H9 (cell line): ENCODE measurements at regions not wholly inside any gene's neighbourhood (a gene's known extent, or its start where the extent isn't known, plus 50 kb on each side); places are given as distances from the start of the nearest gene placed in this dataset.

Source experiments
- DNase-seq: peaks from one replicate; pipeline ENCODE4 v3.0.0-alpha.2; 2017
- H2AFZ ChIP-seq: one replicate; pipeline ENCODE4 v1.6.1; 2013; ENCODE audit warnings: mild to moderate bottlenecking, low read length, control low read depth, moderate library complexity
- H2AK5ac ChIP-seq: 2 replicates; pipeline ENCODE4 v1.6.1; 2013; ENCODE audit warnings: low read length, control low read depth, mixed read lengths; ENCODE audit not compliant: insufficient read length
- H2BK120ac ChIP-seq: one replicate; pipeline ENCODE4 v1.6.1; 2013; ENCODE audit warnings: low read depth, mild to moderate bottlenecking, low read length, control low read depth, inconsistent platforms; ENCODE audit not compliant: poor library complexity, severe bottlenecking
- H2BK12ac ChIP-seq: 2 replicates; pipeline ENCODE4 v1.6.1; 2013; ENCODE audit warnings: low read length, control low read depth, mixed read lengths, low read depth; ENCODE audit not compliant: insufficient read length
- H2BK15ac ChIP-seq: 2 replicates; pipeline ENCODE4 v1.6.1; 2013; ENCODE audit warnings: low read depth, low read length, control low read depth
- H2BK20ac ChIP-seq: one replicate; pipeline ENCODE4 v1.6.1; 2013; ENCODE audit warnings: low read depth, mild to moderate bottlenecking, low read length, control low read depth, inconsistent platforms; ENCODE audit not compliant: poor library complexity, severe bottlenecking
- H2BK5ac ChIP-seq: 2 replicates; pipeline ENCODE4 v1.6.1; 2013; ENCODE audit warnings: low read length, control low read depth, mixed read lengths; ENCODE audit not compliant: insufficient read length
- H3K14ac ChIP-seq: 2 replicates; pipeline ENCODE4 v1.6.1; 2013; ENCODE audit warnings: low read length, control low read depth; ENCODE audit not compliant: insufficient read depth
- H3K18ac ChIP-seq: 2 replicates; pipeline ENCODE4 v1.6.1; 2013; ENCODE audit warnings: low read depth, mild to moderate bottlenecking, mixed read lengths, low read length, control low read depth; ENCODE audit not compliant: insufficient read length
- H3K23ac ChIP-seq: 2 replicates; pipeline ENCODE4 v1.6.1; 2013; ENCODE audit warnings: low read length, control low read depth, mixed read lengths, low read depth; ENCODE audit not compliant: insufficient read length
- H3K23me2 ChIP-seq: 2 replicates; pipeline ENCODE4 v1.6.1; 2013; ENCODE audit warnings: low read depth, mild to moderate bottlenecking, mixed read lengths, low read length, control low read depth; ENCODE audit not compliant: insufficient read length, poor library complexity, severe bottlenecking
- H3K27ac ChIP-seq: 2 replicates; pipeline ENCODE4 v1.5.1; 2013; ENCODE audit warnings: low read length, control low read depth, mixed read lengths, low read depth; ENCODE audit not compliant: insufficient read length
- H3K27me3 ChIP-seq: 2 replicates; pipeline ENCODE4 v1.6.1; 2013; ENCODE audit warnings: low read length, control low read depth, inconsistent platforms; ENCODE audit not compliant: insufficient read depth
- H3K4ac ChIP-seq: 2 replicates; pipeline ENCODE4 v1.6.1; 2013; ENCODE audit warnings: low read depth, mild to moderate bottlenecking, control low read depth, inconsistent platforms, low read length, moderate library complexity
- H3K4me1 ChIP-seq: 2 replicates; pipeline ENCODE4 v1.6.1; 2013; ENCODE audit warnings: low read length, control low read depth, inconsistent platforms; ENCODE audit not compliant: insufficient read depth
- H3K4me2 ChIP-seq: 2 replicates; pipeline ENCODE4 v1.6.1; 2013; ENCODE audit warnings: low read length, control low read depth, mixed read lengths; ENCODE audit not compliant: insufficient read length, insufficient read depth
- H3K56ac ChIP-seq: 2 replicates; pipeline ENCODE4 v1.6.1; 2013; ENCODE audit warnings: low read depth, mild to moderate bottlenecking, mixed read lengths, low read length, control low read depth; ENCODE audit not compliant: insufficient read length
- H3K79me1 ChIP-seq: 2 replicates; pipeline ENCODE4 v1.6.1; 2013; ENCODE audit warnings: low read depth, mild to moderate bottlenecking, moderate library complexity, low read length, control low read depth, inconsistent platforms; ENCODE audit not compliant: insufficient read depth, poor library complexity, severe bottlenecking
- H3K79me2 ChIP-seq: 2 replicates; pipeline ENCODE4 v1.6.1; 2013; ENCODE audit warnings: low read length, control low read depth, inconsistent platforms; ENCODE audit not compliant: insufficient read depth
- H3K9ac ChIP-seq: 2 replicates; pipeline ENCODE4 v1.6.1; 2013; ENCODE audit warnings: low read length, control low read depth, mixed read lengths; ENCODE audit not compliant: insufficient read length; ENCODE audit errors: extremely low read depth
- H3K9me3 ChIP-seq: one replicate; pipeline ENCODE4 v1.6.1; 2013; ENCODE audit warnings: low read depth, low read length, inconsistent platforms; ENCODE audit not compliant: control insufficient read depth
- H3T11ph ChIP-seq: one replicate; pipeline ENCODE4 v1.6.1; 2013; ENCODE audit warnings: mild to moderate bottlenecking, low read length, control low read depth, inconsistent platforms
- H4K20me1 ChIP-seq: one replicate; pipeline ENCODE4 v1.6.1; 2013; ENCODE audit not compliant: control insufficient read depth, insufficient read length, insufficient read depth
- H4K5ac ChIP-seq: 2 replicates; pipeline ENCODE4 v1.6.1; 2013; ENCODE audit warnings: low read depth, mild to moderate bottlenecking, mixed read lengths, low read length, control low read depth; ENCODE audit not compliant: insufficient read length
- H4K8ac ChIP-seq: replicated peaks from 2 replicates; pipeline ENCODE4 v1.6.1; 2013; ENCODE audit warnings: low read length, control low read depth, mixed read lengths, low read depth; ENCODE audit not compliant: insufficient read length
- H4K91ac ChIP-seq: 2 replicates; pipeline ENCODE4 v1.6.1; 2013; ENCODE audit warnings: low read depth, mild to moderate bottlenecking, moderate library complexity, mixed read lengths, low read length, control low read depth; ENCODE audit not compliant: insufficient read length
- H3K27ac Mint-ChIP-seq, 3 experiments: 2 replicates in 2 of 3; 3 replicates in 1 of 3; pipeline ENCODE4 v1.8.0; 2020 to 2021; ENCODE audit warnings: mixed read lengths in 3 of 3, mild to moderate bottlenecking in 1 of 3, moderate library complexity in 1 of 3
- H3K27me3 Mint-ChIP-seq: 2 replicates; pipeline ENCODE4 v1.8.0; 2021; ENCODE audit warnings: low read depth, mild to moderate bottlenecking, moderate library complexity, mixed read lengths
- H3K36me3 Mint-ChIP-seq, 3 experiments: 2 replicates in 2 of 3; 3 replicates in 1 of 3; pipeline ENCODE4 v1.8.0; 2020 to 2021; ENCODE audit warnings: low read depth in 3 of 3, mixed read lengths in 3 of 3; ENCODE audit not compliant: insufficient read depth in 1 of 3
- H3K4me1 Mint-ChIP-seq, 2 experiments: 2 replicates each; pipeline ENCODE4 v1.8.0; 2020; ENCODE audit warnings: mixed read lengths in 2 of 2
- H3K4me3 Mint-ChIP-seq, 2 experiments: 2 replicates in 1 of 2; 3 replicates in 1 of 2; pipeline ENCODE4 v1.8.0; 2020 to 2021; ENCODE audit warnings: mild to moderate bottlenecking in 2 of 2, mixed read lengths in 2 of 2, moderate library complexity in 1 of 2
- H3K9me3 Mint-ChIP-seq, 2 experiments: 2 replicates in 1 of 2; 3 replicates in 1 of 2; pipeline ENCODE4 v1.8.0; 2020; ENCODE audit warnings: mild to moderate bottlenecking in 2 of 2, mixed read lengths in 2 of 2, moderate library complexity in 1 of 2
- WGBS: extraction: QIAGEN DNeasy Blood & Tissue Kit; methylation state at CpG from one replicate; pipeline ENCODE4 v1.1.7; 2013; ENCODE audit warnings: missing lambda C conversion rate, low lambda C conversion rate, mixed read lengths; ENCODE audit not compliant: insufficient read length; ENCODE audit errors: extremely low coverage; 5-methylcytosine and 5-hydroxymethylcytosine counted together
- TF ChIP-seq, protein P1 (sequence below): fragments of 200-600 bp; sonication (generic); conservative IDR thresholded peaks from 3 replicates; pipeline ENCODE4 v1.8.0; 2021; ENCODE audit warnings: antibody characterized with exemption, mild to moderate bottlenecking

DNA sequence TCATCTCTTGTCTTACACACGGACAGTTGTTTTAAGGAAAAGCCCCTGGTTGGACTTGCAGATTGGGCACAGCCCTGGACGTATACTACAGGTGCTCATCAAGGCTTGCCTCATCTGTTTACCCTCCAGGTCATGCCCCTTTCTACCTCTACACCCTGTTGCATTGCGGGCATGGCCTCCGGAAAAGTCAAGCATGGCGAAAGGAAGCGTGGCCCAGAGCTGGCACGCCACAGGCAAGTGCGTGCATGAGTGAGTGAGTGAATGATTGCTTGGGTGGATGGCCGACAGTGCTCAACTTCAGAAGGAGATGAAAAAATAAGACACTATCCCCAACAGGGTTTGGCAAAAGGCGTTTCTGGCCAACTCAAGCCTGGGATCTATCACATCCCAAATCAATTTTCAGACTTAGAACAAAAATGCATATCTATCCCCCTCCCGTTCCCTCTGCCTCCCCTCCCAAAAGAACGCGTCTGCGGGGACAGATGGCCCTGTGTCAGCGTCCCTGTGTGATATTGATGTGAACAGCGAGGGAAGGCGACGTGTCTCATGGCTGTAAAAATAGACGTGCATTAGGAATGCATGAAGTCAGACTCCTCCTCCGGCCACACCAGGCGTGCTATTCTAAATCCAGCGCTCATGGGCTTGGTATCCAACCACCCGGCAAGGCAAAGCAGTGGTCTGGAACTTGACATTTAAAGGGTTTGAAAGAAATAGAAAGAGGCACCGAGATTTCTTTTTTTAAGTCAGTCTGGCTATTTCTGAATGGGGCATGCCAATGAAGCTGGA lies 96.0 kb downstream of the RPLP1 start:
- no peak overlapping the region for H4K5ac ChIP-seq
- no peaks in the 10 kb centered on the region for H4K20me1 ChIP-seq
- H2BK20ac ChIP-seq, result no peak overlapping the region
- peaks cover 18 to 21% of the 10 kb centered on the region in 2 experiments for H3K4me1 Mint-ChIP-seq
- no peak for DNase-seq
- H3K27ac Mint-ChIP-seq, result no peak overlapping the region; a peak in 1 of 7 replicates
- H3K79me2 ChIP-seq, result no peaks in the 10 kb centered on the region
- H3K23ac ChIP-seq, result no peak overlapping the region
- H2BK5ac ChIP-seq, result no peak overlapping the region
- no peak overlapping the region for H3K9ac ChIP-seq
- H3K4me3 Mint-ChIP-seq, result no peak overlapping the region
- H3K36me3 Mint-ChIP-seq, result peaks cover 0 to 4% (median 0%) of the 10 kb centered on the region in 3 experiments; a peak in 1 of 7 replicates
- H2BK12ac ChIP-seq, result no peak overlapping the region
- no peaks in the 10 kb centered on the region for H3K9me3 ChIP-seq
- H3K9me3 Mint-ChIP-seq, result peaks cover 7 to 8% of the 10 kb centered on the region in 2 experiments; a peak in 4 of 5 replicates
- no peak overlapping the region for H4K8ac ChIP-seq
- H3K14ac ChIP-seq, result no peak overlapping the region
- no peak overlapping the region for H2AK5ac ChIP-seq
- H3K56ac ChIP-seq, result no peak overlapping the region
- H3K27me3 Mint-ChIP-seq, result peaks cover 6% of the 10 kb centered on the region
- H3K4ac ChIP-seq, result no peak overlapping the region
- H4K91ac ChIP-seq, result no peak overlapping the region
- H2AFZ ChIP-seq, result no peak overlapping the region
- H3K4me2 ChIP-seq, result no peak overlapping the region
- H3K18ac ChIP-seq, result no peak overlapping the region
- H3K4me1 ChIP-seq, result no peaks in the 10 kb centered on the region
- H3K23me2 ChIP-seq, result no peaks in the 10 kb centered on the region
- WGBS, result no CpG with 5 or more reads among the region's 24 CpGs
- no peaks in the 10 kb centered on the region for H3K79me1 ChIP-seq
- H3K27ac ChIP-seq, result no peak overlapping the region
- H2BK120ac ChIP-seq, result no peak overlapping the region
- H2BK15ac ChIP-seq, result no peak overlapping the region
- TF ChIP-seq, protein P1, sequence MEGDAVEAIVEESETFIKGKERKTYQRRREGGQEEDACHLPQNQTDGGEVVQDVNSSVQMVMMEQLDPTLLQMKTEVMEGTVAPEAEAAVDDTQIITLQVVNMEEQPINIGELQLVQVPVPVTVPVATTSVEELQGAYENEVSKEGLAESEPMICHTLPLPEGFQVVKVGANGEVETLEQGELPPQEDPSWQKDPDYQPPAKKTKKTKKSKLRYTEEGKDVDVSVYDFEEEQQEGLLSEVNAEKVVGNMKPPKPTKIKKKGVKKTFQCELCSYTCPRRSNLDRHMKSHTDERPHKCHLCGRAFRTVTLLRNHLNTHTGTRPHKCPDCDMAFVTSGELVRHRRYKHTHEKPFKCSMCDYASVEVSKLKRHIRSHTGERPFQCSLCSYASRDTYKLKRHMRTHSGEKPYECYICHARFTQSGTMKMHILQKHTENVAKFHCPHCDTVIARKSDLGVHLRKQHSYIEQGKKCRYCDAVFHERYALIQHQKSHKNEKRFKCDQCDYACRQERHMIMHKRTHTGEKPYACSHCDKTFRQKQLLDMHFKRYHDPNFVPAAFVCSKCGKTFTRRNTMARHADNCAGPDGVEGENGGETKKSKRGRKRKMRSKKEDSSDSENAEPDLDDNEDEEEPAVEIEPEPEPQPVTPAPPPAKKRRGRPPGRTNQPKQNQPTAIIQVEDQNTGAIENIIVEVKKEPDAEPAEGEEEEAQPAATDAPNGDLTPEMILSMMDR, result no peak
- no peaks in the 10 kb centered on the region for H3K27me3 ChIP-seq
- H3T11ph ChIP-seq, result no peak overlapping the region
